ENCODE measurements at regions not wholly inside any gene's neighbourhood (a gene's known extent, or its start where the extent isn't known, plus 50 kb on each side); places are given as distances from the start of the nearest gene placed in this dataset.

DNA sequence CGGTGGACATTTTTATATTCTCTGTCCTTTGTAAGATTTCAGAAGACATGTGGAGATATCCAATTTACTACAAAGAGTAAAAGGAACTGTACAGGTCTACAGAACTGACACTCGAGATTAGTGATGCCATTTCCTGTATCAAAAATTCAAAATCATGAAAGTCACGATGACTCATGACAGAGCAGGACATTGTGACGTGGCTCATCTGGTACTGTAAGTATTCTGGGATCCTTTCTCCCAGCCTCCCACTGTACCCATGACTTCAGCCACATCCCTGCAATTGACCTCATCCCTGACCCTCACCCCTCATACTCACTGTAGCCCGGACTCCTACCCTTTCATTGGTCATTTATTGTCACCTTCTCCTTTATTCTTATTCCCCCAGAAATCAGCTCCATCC, 736.5 kb downstream of the EPHA4 start:
- TF ChIP-seq, protein P1, sequence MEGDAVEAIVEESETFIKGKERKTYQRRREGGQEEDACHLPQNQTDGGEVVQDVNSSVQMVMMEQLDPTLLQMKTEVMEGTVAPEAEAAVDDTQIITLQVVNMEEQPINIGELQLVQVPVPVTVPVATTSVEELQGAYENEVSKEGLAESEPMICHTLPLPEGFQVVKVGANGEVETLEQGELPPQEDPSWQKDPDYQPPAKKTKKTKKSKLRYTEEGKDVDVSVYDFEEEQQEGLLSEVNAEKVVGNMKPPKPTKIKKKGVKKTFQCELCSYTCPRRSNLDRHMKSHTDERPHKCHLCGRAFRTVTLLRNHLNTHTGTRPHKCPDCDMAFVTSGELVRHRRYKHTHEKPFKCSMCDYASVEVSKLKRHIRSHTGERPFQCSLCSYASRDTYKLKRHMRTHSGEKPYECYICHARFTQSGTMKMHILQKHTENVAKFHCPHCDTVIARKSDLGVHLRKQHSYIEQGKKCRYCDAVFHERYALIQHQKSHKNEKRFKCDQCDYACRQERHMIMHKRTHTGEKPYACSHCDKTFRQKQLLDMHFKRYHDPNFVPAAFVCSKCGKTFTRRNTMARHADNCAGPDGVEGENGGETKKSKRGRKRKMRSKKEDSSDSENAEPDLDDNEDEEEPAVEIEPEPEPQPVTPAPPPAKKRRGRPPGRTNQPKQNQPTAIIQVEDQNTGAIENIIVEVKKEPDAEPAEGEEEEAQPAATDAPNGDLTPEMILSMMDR (IDR thresholded peaks at IDR 0.05; ENCODE audit: borderline replicate concordance, extremely low read depth, insufficient read depth) = no peak
- Histone ChIP-seq H3K9me3 (ENCODE audit: control insufficient read depth in 2 of 3, insufficient read depth in 1 of 3, low read length in 3 of 3) (no peaks in the 10 kb centered on the region), H3K36me3 (ENCODE audit: control insufficient read depth in 2 of 3, insufficient read depth in 3 of 3, low read length in 3 of 3) (no peaks in the 10 kb centered on the region), H3K9ac (ENCODE audit: low read length in 3 of 3) (no peak overlapping the region), H3K27ac (ENCODE audit: low read depth in 2 of 2, low read length in 2 of 2) (no peak overlapping the region), H3K27me3 (ENCODE audit: control insufficient read depth, insufficient read depth, low read length) (no peaks in the 10 kb centered on the region), H3K4me1 (ENCODE audit: control insufficient read depth in 2 of 3, insufficient read depth in 2 of 3, low read depth in 1 of 3, low read length in 3 of 3) (no peaks in the 10 kb centered on the region), H3K4me3 (ENCODE audit: low read length in 3 of 3) (no peak overlapping the region)
- intact Hi-C loops (cut with DNase I) = no loop called here
- DNase-seq (no peak), FAIRE-seq (no peak)

DNA sequence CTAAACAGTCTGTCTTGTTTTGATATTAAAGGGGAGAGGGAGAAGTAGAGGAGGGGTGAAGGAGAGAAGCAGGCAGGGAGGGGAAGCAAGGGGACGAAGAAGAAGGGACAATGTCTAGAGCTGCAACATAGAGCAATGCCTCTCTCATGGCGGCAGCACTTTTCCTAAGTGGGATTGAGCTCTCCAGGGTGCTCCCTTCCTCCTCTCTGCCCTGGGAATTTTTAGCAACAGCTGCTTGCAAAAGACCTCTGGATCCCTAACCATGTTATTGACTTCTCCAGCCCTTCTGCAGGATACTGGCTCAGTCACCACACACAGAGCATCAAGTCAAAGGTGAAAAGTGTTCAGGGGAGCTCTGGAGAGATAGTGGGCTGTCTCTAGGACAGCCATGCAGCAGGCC, 734.9 kb downstream of the EPHA4 start:
- Histone ChIP-seq H3K4me1 (ENCODE audit: control insufficient read depth in 2 of 3, insufficient read depth in 2 of 3, low read depth in 1 of 3, low read length in 3 of 3) (no peaks in the 10 kb centered on the region), H3K27ac (ENCODE audit: low read depth in 2 of 2, low read length in 2 of 2) (no peak overlapping the region), H3K9me3 (ENCODE audit: control insufficient read depth in 2 of 3, insufficient read depth in 1 of 3, low read length in 3 of 3) (no peaks in the 10 kb centered on the region), H3K4me3 (ENCODE audit: low read length in 3 of 3) (no peak overlapping the region), H3K36me3 (ENCODE audit: control insufficient read depth in 2 of 3, insufficient read depth in 3 of 3, low read length in 3 of 3) (no peaks in the 10 kb centered on the region), H3K27me3 (ENCODE audit: control insufficient read depth, insufficient read depth, low read length) (no peaks in the 10 kb centered on the region), H3K9ac (ENCODE audit: low read length in 3 of 3) (no peak overlapping the region)
- no peak for DNase-seq
- FAIRE-seq = no peak
- TF ChIP-seq, protein P1 (IDR thresholded peaks at IDR 0.05; ENCODE audit: borderline replicate concordance, extremely low read depth, insufficient read depth) = no peak
- intact Hi-C loops (cut with DNase I) = no loop called here

DNA sequence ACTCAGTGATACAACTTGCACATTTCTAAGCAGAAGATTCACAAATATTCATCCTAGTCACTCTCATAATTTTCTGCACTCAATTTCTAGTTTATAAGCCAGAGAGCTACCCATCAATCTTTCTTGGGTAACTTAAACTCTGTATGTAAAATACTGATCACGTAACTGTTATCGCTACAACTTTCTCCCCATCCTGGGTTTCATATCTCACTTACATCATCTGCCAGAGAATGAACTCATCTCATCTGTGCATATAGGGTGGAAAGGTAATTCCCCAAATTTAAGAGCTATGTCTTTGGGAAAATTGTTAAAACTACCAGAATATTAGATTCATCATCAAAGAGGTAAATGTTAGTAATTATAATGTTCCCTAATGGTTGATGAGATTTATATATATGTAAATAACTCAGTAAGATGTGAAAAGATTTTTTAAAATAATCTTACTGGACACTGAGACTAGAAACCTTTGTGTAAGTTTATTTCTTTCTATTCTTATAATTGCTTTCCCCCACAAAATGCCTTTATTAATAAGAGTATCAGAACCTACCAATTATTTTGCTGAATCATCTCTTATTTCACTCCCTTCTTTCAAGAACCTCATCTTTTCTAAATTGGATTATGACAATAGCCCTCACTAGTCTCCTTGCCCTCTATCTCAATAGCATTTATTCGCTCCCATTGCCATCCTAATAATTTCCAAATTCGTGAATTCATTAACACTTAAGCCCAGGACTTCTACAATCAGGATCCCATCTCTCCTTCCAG, 729.0 kb downstream of the EPHA4 start:
- intact Hi-C loops (cut with DNase I) = no loop called here
- no peaks in the 10 kb centered on the region for H3K36me3 ChIP-seq (ENCODE audit: control insufficient read depth in 2 of 3, insufficient read depth in 3 of 3, low read length in 3 of 3)
- no peak overlapping the region for H3K4me3 ChIP-seq (ENCODE audit: low read length in 3 of 3)
- FAIRE-seq = no peak
- H3K27ac ChIP-seq (ENCODE audit: low read depth in 2 of 2, low read length in 2 of 2) = no peak overlapping the region
- no peak for DNase-seq
- H3K9ac ChIP-seq (ENCODE audit: low read length in 3 of 3) = no peak overlapping the region
- H3K4me1 ChIP-seq (ENCODE audit: control insufficient read depth in 2 of 3, insufficient read depth in 2 of 3, low read depth in 1 of 3, low read length in 3 of 3) = no peaks in the 10 kb centered on the region
- H3K27me3 ChIP-seq (ENCODE audit: control insufficient read depth, insufficient read depth, low read length) = no peaks in the 10 kb centered on the region
- TF ChIP-seq, protein P1 (IDR thresholded peaks at IDR 0.05; ENCODE audit: borderline replicate concordance, extremely low read depth, insufficient read depth) = no peak
- H3K9me3 ChIP-seq (ENCODE audit: control insufficient read depth in 2 of 3, insufficient read depth in 1 of 3, low read length in 3 of 3) = no peaks in the 10 kb centered on the region

Data from kidney (tissue), 13 donors.